Stimulated activated CD8-positive, alpha-beta memory T cell treated with anti-CD3 and anti-CD28 coated beads, Interleukin-7, amount 100 ng/mL, for 4 hours (primary cell): ENCODE measurements at regions not wholly inside any gene's neighbourhood (a gene's known extent, or its start where the extent isn't known, plus 50 kb on each side); places are given as distances from the start of the nearest gene placed in this dataset.

Experiments used
- DNase-seq, 2 donors: peaks; one replicate each; pipeline ENCODE4 v3.0.0-alpha.2; 2020; ENCODE audit warnings: low read depth in 2 of 2

GRCh38 chr2:171225302-171225980, 64.7 kb upstream of the TLK1 start:
- no peak for DNase-seq

- DNase-seq, result no peak
Observed at GRCh38 chr2:171217330-171217729, 56.6 kb upstream of the TLK1 start.

GRCh38 chr2:171216631-171217030, 55.9 kb upstream of the TLK1 start:
- no peak for DNase-seq

GRCh38 chr2:171214093-171214492, 53.4 kb upstream of the TLK1 start:
- no peak for DNase-seq

- peak in 1 of 2 donors; percentile 6 for DNase-seq
Observed at GRCh38 chr2:171210864-171211431, 50.3 kb upstream of the TLK1 start.
